ENCODE measurements at regions not wholly inside any gene's neighbourhood (a gene's known extent, or its start where the extent isn't known, plus 50 kb on each side); places are given as distances from the start of the nearest gene placed in this dataset.

- TF ChIP-seq POLR2A (IDR thresholded peaks at IDR 0.05) (no peak), CTCF (IDR thresholded peaks at IDR 0.05) (no peak)
Measured at GRCh38 chr7:8822595-8822994, 389.2 kb downstream of the NXPH1 start.

Data from upper lobe of left lung (tissue), 4 donors.